Mucosa of descending colon (tissue), 3 donors: ENCODE measurements at regions not wholly inside any gene's neighbourhood (a gene's known extent, or its start where the extent isn't known, plus 50 kb on each side); places are given as distances from the start of the nearest gene placed in this dataset.
"Not testable (repeated sequence)": the region's sequence is repeated elsewhere in the genome, so short reads cannot be mapped to it uniquely, and the experiment has no call there.

ENCODE experiments used
- ATAC-seq: fragments of 200-7000 bp; cut with Tn5 transposase; one replicate; pipeline ENCODE4 v1.9.1; 2020; ENCODE audit warnings: mild to moderate bottlenecking, moderate library complexity
- DNase-seq, 3 donors: peaks; one replicate each; pipeline ENCODE4 v3.0.0-alpha.2; 2020
- H3K36me3 ChIP-seq: fragments of 200-600 bp; one replicate; pipeline ENCODE4 v1.8.0; 2021; ENCODE audit warnings: low read depth, mild to moderate bottlenecking
- H3K4me1 ChIP-seq: fragments of 200-600 bp; one replicate; pipeline ENCODE4 v1.8.0; 2021; ENCODE audit warnings: low read depth, mild to moderate bottlenecking
- H3K4me3 ChIP-seq: fragments of 200-600 bp; one replicate; pipeline ENCODE4 v1.8.0; 2021; ENCODE audit warnings: mild to moderate bottlenecking
- H3K9me3 ChIP-seq: fragments of 200-600 bp; one replicate; pipeline ENCODE4 v1.8.0; 2021; ENCODE audit warnings: mild to moderate bottlenecking
- intact Hi-C, 2 donors: fragments of 100-400 bp; cut with DNase I in 1 of 2; cut with micrococcal nuclease in 1 of 2; formaldehyde crosslinking; loops; one replicate each; pipeline versions ENCODE4 v1.11.0 to v1.11.1; 2022; cut with DNase I, micrococcal nuclease
- TF ChIP-seq, protein P1 (sequence below): fragments of 200-600 bp; IDR thresholded peaks from one replicate; pipeline ENCODE4 v1.8.0; 2022; ENCODE audit warnings: antibody characterized with exemption, mild to moderate bottlenecking
- donor health status: DM: no; HTN: no; CAD: no; lungs with moderate emphysema.
- donor health status: DM: no; HTN: no; CAD: no.
- donor health status: DM: no; HTN: yes; CAD: no.

- intact Hi-C loops: loop anchor here in 1 of 2 donors (5.0 kb wide), 1 partner anchor 43 kb away; no protein-coding TSS in a partner anchor
- H3K4me1 ChIP-seq: no peaks in the 10 kb centered on the region
These were observed 288.3 kb upstream of the FN1 start for GRCh38 chr2:215724146-215724545.

DNA sequence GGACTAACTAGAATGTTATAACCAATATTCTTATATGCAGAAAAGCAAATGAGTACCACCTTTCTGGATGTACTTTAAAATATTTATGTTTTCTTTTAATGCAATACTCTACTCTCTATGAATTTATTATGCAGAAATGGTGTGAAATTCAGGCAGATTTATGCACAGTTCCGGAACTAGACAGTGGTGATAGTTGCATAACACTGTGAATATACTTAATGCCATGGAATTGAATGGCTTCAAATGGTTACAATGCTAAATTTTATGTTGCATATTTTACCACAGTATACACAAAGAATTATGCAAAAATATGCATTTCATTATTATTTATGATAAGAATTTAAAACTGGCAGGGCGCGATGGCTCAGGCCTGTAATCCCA is 287.8 kb upstream of the FN1 start:
- H3K36me3 ChIP-seq: no peaks in the 10 kb centered on the region
- TF ChIP-seq, protein P1, sequence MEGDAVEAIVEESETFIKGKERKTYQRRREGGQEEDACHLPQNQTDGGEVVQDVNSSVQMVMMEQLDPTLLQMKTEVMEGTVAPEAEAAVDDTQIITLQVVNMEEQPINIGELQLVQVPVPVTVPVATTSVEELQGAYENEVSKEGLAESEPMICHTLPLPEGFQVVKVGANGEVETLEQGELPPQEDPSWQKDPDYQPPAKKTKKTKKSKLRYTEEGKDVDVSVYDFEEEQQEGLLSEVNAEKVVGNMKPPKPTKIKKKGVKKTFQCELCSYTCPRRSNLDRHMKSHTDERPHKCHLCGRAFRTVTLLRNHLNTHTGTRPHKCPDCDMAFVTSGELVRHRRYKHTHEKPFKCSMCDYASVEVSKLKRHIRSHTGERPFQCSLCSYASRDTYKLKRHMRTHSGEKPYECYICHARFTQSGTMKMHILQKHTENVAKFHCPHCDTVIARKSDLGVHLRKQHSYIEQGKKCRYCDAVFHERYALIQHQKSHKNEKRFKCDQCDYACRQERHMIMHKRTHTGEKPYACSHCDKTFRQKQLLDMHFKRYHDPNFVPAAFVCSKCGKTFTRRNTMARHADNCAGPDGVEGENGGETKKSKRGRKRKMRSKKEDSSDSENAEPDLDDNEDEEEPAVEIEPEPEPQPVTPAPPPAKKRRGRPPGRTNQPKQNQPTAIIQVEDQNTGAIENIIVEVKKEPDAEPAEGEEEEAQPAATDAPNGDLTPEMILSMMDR: no peak
- no peaks in the 10 kb centered on the region for H3K4me1 ChIP-seq
- DNase-seq (no peak), ATAC-seq (no peak)
- intact Hi-C loops: loop anchor here in 1 of 2 donors (5.0 kb wide), 1 partner anchor 44 kb away; no protein-coding TSS in a partner anchor
- no peaks in the 10 kb centered on the region for H3K9me3 ChIP-seq
- H3K4me3 ChIP-seq: no peak overlapping the region

More at GRCh38 chr2:215724146-215724545, 288.3 kb upstream of the FN1 start:
- no peak for ATAC-seq
- TF ChIP-seq, protein P1: no peak
- Histone ChIP-seq H3K9me3 (no peaks in the 10 kb centered on the region), H3K4me3 (no peak overlapping the region), H3K36me3 (no peaks in the 10 kb centered on the region)
- DNase-seq: no peak

DNA sequence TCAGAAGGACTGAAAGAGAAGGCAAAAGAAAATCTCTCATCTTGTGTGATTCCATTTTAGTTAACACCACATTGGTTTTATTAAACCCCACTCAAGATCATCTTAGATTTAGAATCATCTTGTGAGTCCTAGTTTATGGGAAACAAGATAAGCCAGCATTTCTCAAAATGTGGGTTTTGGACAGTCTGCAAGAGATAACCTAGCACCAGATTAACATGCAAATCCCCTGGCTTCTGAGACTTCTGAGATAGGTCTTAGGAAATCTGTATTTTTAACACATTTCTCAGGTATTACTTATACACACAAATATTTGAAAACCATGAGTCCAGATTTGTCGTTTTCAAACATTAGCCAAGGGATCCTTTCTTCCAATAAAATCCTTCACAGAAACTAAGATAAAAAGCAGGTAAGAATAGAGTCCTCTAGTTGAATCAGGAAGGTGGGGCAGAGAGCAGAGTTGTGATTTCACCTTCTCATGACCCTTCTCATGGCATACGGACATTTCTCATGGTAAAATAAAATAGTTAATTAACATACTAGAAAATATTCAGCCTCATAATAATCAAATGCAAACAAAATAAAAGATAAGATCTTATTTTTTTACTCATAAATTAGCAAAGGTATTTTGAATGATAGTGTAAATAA is 287.2 kb upstream of the FN1 start:
- no peaks in the 10 kb centered on the region for H3K36me3 ChIP-seq
- H3K9me3 ChIP-seq: no peaks in the 10 kb centered on the region
- intact Hi-C loops: loop anchor here in 1 of 2 donors (5.0 kb wide), 1 partner anchor 44 kb away; no protein-coding TSS in a partner anchor
- no peak overlapping the region for H3K4me3 ChIP-seq
- DNase-seq: no peak
- no peak for ATAC-seq
- TF ChIP-seq, protein P1: no peak
- no peaks in the 10 kb centered on the region for H3K4me1 ChIP-seq

DNA sequence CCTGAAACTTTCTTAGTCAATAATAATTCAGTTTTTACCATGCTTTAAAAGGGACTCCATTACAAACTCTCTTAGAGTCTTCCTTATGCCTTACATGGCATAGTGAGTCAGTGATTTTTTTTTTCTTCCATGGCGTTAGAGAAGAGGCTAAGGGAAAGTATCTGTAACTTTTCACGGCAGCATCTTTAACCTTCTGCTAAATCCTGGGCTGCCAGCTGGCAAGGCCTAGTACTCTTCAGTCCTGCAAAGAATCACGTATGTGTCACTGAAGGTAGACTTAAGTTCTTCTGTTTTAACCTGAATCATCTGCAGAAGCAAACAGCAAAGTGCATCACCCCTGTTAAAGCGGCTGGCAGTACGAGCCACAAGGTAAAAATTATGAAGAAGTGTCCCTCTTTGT is 286.3 kb upstream of the FN1 start:
- Histone ChIP-seq H3K4me1 (no peaks in the 10 kb centered on the region), H3K36me3 (no peaks in the 10 kb centered on the region), H3K9me3 (no peaks in the 10 kb centered on the region), H3K4me3 (no peak overlapping the region)
- TF ChIP-seq, protein P1: no peak
- DNase-seq: no peak
- intact Hi-C loops: loop anchor here in 1 of 2 donors (5.0 kb wide), 1 partner anchor 45 kb away; no protein-coding TSS in a partner anchor
- ATAC-seq: no peak

DNA sequence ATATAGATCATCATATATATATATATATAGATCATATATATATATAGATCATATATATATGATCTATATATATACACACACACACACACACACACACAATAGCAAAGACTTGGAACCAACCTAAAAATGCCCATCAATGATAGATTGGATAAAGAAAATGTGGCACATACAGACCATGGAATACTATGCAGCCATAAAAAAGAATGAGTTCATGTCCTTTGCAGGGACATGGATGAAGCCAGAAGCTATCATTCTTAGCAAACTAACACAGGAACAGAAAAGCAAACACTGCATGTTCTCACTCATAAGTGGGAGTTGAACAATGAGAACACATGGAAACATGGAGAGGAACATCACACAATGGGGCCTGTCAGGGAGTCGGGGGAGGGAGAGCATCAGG is 285.6 kb upstream of the FN1 start:
- intact Hi-C loops: loop anchor here in 1 of 2 donors (5.0 kb wide), 1 partner anchor 46 kb away; no protein-coding TSS in a partner anchor
- not testable (repeated sequence) for H3K4me3 ChIP-seq, H3K4me1 ChIP-seq, DNase-seq, H3K9me3 ChIP-seq, ATAC-seq, H3K36me3 ChIP-seq

DNA sequence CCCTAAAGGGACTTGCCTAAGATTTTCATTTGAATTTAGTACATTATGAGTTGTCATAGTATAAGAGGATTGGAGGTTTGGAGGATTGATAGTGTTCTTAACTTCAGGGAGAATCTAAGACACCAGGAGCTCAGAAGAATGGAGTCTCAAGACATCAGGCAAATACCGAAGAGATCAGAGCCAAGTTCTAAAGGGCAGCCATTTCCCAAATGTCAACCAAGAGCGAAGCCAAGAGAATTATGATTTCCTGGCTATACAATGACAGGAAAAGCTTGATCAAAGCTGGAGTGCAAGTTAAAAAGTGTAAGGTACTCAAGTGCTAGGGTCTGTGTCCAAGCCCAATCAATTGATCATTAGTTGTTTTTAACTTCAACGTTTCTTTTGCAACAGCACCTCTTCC is 283.0 kb upstream of the FN1 start:
- TF ChIP-seq, protein P1: no peak
- Histone ChIP-seq H3K9me3 (no peaks in the 10 kb centered on the region), H3K4me3 (no peak overlapping the region), H3K36me3 (no peaks in the 10 kb centered on the region), H3K4me1 (no peaks in the 10 kb centered on the region)
- intact Hi-C loops: loop anchor here in 1 of 2 donors (10.0 kb wide), 1 partner anchor 54 kb away; no protein-coding TSS in a partner anchor
- no peak for ATAC-seq
- no peak for DNase-seq
